WTC11 (cell line): ENCODE measurements at regions not wholly inside any gene's neighbourhood (a gene's known extent, or its start where the extent isn't known, plus 50 kb on each side); places are given as distances from the start of the nearest gene placed in this dataset.

Experiments
- ATAC-seq: fragments of 200-7000 bp; cut with Tn5 transposase; 2 replicates; pipeline ENCODE4 v1.10.0; 2021; ENCODE audit warnings: mild to moderate bottlenecking, moderate library complexity
- CTCF ChIA-PET: fragments of 300-600 bp; sonication (Branson Sonifier 250); formaldehyde crosslinking; loops from one replicate; lab custom pipeline; 2021; ENCODE audit warnings: antibody characterized with exemption; lab: Charles Lee
- POLR2A ChIA-PET: fragments of 350-600 bp; sonication (Branson Sonifier 250); formaldehyde crosslinking; loops from one replicate; lab custom pipeline; 2021; ENCODE audit warnings: antibody characterized with exemption; lab: Charles Lee
- DNase-seq: peaks from one replicate; pipeline ENCODE4 v3.0.0; 2021; ENCODE audit warnings: low spot score
- H3K27ac Mint-ChIP-seq: 2 replicates; pipeline ENCODE4 v1.8.0; 2021; ENCODE audit warnings: mixed read lengths
- H3K27me3 Mint-ChIP-seq: 2 replicates; pipeline ENCODE4 v1.8.0; 2021; ENCODE audit warnings: low read depth, mild to moderate bottlenecking, moderate library complexity, mixed read lengths
- H3K36me3 Mint-ChIP-seq: 2 replicates; pipeline ENCODE4 v1.8.0; 2021; ENCODE audit warnings: mixed read lengths
- H3K4me1 Mint-ChIP-seq: 2 replicates; pipeline ENCODE4 v1.8.0; 2022; ENCODE audit warnings: mixed read lengths
- H3K4me3 Mint-ChIP-seq: 2 replicates; pipeline ENCODE4 v1.8.0; 2021; ENCODE audit warnings: mild to moderate bottlenecking, moderate library complexity, mixed read lengths
- H3K9me3 Mint-ChIP-seq: 2 replicates; pipeline ENCODE4 v1.8.0; 2021; ENCODE audit warnings: mixed read lengths
- ATF2 ChIP-seq: sonication (generic); formaldehyde crosslinking; IDR thresholded peaks from 2 replicates; pipeline ENCODE4 v1.8.1; 2022; ENCODE audit warnings: low read depth, missing genetic modification reagents, borderline replicate concordance
- ATF6 ChIP-seq: sonication (generic); formaldehyde crosslinking; IDR thresholded peaks from 2 replicates; pipeline ENCODE4 v1.8.1; 2023; ENCODE audit warnings: mild to moderate bottlenecking, missing genetic modification reagents
- CREB1 ChIP-seq: sonication (generic); formaldehyde crosslinking; IDR thresholded peaks from 2 replicates; pipeline ENCODE4 v1.8.0; 2023; ENCODE audit warnings: mild to moderate bottlenecking, missing genetic modification reagents
- ELF4 ChIP-seq: sonication (generic); formaldehyde crosslinking; IDR thresholded peaks from 2 replicates; pipeline ENCODE4 v1.8.1; 2022; ENCODE audit warnings: low read depth, mild to moderate bottlenecking, moderate library complexity, missing genetic modification reagents
- IRF1 ChIP-seq: sonication (generic); formaldehyde crosslinking; IDR thresholded peaks from 2 replicates; pipeline ENCODE4 v1.8.0; 2023; ENCODE audit warnings: missing genetic modification reagents
- NFATC4 ChIP-seq: fragments of 250-450 bp; sonication (Bioruptor Pico); IDR thresholded peaks from 2 replicates; pipeline ENCODE4 v1.9.0; 2021; ENCODE audit warnings: mild to moderate bottlenecking
- NR1H2 ChIP-seq: sonication (generic); formaldehyde crosslinking; IDR thresholded peaks from 2 replicates; pipeline ENCODE4 v1.9.0; 2021; ENCODE audit warnings: mild to moderate bottlenecking, moderate library complexity, missing genetic modification reagents
- OVOL2 ChIP-seq: fragments of 250-450 bp; sonication (Bioruptor Pico); IDR thresholded peaks from 2 replicates; pipeline ENCODE4 v1.9.0; 2021; ENCODE audit warnings: mild to moderate bottlenecking, borderline replicate concordance
- STAT6 ChIP-seq: sonication (generic); formaldehyde crosslinking; conservative IDR thresholded peaks from 2 replicates; pipeline ENCODE4 v1.8.1; 2023; ENCODE audit warnings: mild to moderate bottlenecking, low read depth, missing genetic modification reagents, moderate library complexity
- ZNF121 ChIP-seq: sonication (generic); formaldehyde crosslinking; IDR thresholded peaks from 2 replicates; pipeline ENCODE4 v1.8.0; 2023; ENCODE audit warnings: missing genetic modification reagents
- ZNF281 ChIP-seq: sonication (generic); formaldehyde crosslinking; IDR thresholded peaks from 2 replicates; pipeline ENCODE4 v1.8.0; 2023; ENCODE audit warnings: mild to moderate bottlenecking, missing genetic modification reagents
- ZNF396 ChIP-seq: fragments of 250-450 bp; sonication (Bioruptor Pico); IDR thresholded peaks from 2 replicates; pipeline ENCODE4 v1.8.0; 2021; ENCODE audit warnings: mild to moderate bottlenecking, moderate library complexity, borderline replicate concordance
- ZNF512 ChIP-seq: sonication (generic); formaldehyde crosslinking; IDR thresholded peaks from 2 replicates; pipeline ENCODE4 v1.8.1; 2022; ENCODE audit warnings: missing genetic modification reagents, borderline replicate concordance
- ZNF671 ChIP-seq: fragments of 250-450 bp; sonication (Bioruptor Pico); IDR thresholded peaks from 2 replicates; pipeline ENCODE4 v1.8.0; 2021; ENCODE audit warnings: mild to moderate bottlenecking

- TF ChIP-seq NR1H2 (CRISPR knock-in tag): no peak
- TF ChIP-seq ATF6 (CRISPR knock-in tag): no peak
- no peak for TF ChIP-seq NFATC4 (CRISPR knock-in tag)
- no peak for TF ChIP-seq ELF4 (CRISPR knock-in tag)
- TF ChIP-seq ZNF121: no peak
- TF ChIP-seq OVOL2 (CRISPR knock-in tag): no peak
- TF ChIP-seq IRF1 (CRISPR knock-in tag): no peak
Observed at GRCh38 chr18:78115896-78116561, 863.6 kb upstream of the SALL3 start (continued).

GRCh38 chr18:78123144-78123909 lies 856.3 kb upstream of the SALL3 start:
- no peak for TF ChIP-seq STAT6 (CRISPR knock-in tag)
- no peak for TF ChIP-seq ZNF512
- TF ChIP-seq CREB1: no peak
- no peak for TF ChIP-seq ZNF396 (CRISPR knock-in tag)
- no peak for TF ChIP-seq ZNF671 (CRISPR knock-in tag)
- TF ChIP-seq ATF2 (CRISPR knock-in tag): no peak
- TF ChIP-seq NFATC4 (CRISPR knock-in tag): no peak
- TF ChIP-seq ZNF281: no peak
- no peak for ATAC-seq
- no peak for DNase-seq
- peaks cover 56% of the 10 kb centered on the region for H3K9me3 Mint-ChIP-seq
- H3K27ac Mint-ChIP-seq: no peak overlapping the region
- no peaks in the 10 kb centered on the region for H3K4me1 Mint-ChIP-seq
- CTCF ChIA-PET: no interaction called here
- peaks cover 43% of the 10 kb centered on the region for H3K36me3 Mint-ChIP-seq
- H3K27me3 Mint-ChIP-seq: peaks cover 17% of the 10 kb centered on the region
- H3K4me3 Mint-ChIP-seq: no peak overlapping the region
- POLR2A ChIA-PET: no interaction called here
